Neural cell (in vitro differentiated cells): ENCODE measurements at regions not wholly inside any gene's neighbourhood (a gene's known extent, or its start where the extent isn't known, plus 50 kb on each side); places are given as distances from the start of the nearest gene placed in this dataset.

ENCODE experiments used
- EP300 ChIP-seq: fragments of 450-650 bp; conservative IDR thresholded peaks from 2 replicates; pipeline ENCODE4 v1.6.1; 2014; ENCODE audit warnings: antibody characterized with exemption, mild to moderate bottlenecking, moderate library complexity; ENCODE audit not compliant: poor library complexity, severe bottlenecking
- EZH2 ChIP-seq: fragments of 200-600, 300-800 bp; shearing (Covaris generic), sonication (generic); IDR thresholded peaks from 2 replicates; pipeline ENCODE4 v1.6.1; 2014; ENCODE audit warnings: antibody characterized with exemption, low read length, borderline replicate concordance, mild to moderate bottlenecking; ENCODE audit not compliant: insufficient read depth, poor library complexity, severe bottlenecking
- MXI1 ChIP-seq: fragments of 450-650 bp; conservative IDR thresholded peaks from 2 replicates; pipeline ENCODE4 v1.6.1; 2014; ENCODE audit warnings: antibody characterized with exemption, mild to moderate bottlenecking; ENCODE audit not compliant: poor library complexity, severe bottlenecking
- SMC3 ChIP-seq: fragments of 450-650 bp; conservative IDR thresholded peaks from 2 replicates; pipeline ENCODE4 v1.6.1; 2014; ENCODE audit warnings: antibody characterized with exemption, mild to moderate bottlenecking, moderate library complexity; ENCODE audit not compliant: poor library complexity
- TF ChIP-seq, protein P1 (sequence below): fragments of 450-650 bp; IDR thresholded peaks from 2 replicates; pipeline ENCODE4 v1.5.1; 2014; ENCODE audit warnings: antibody characterized with exemption, mild to moderate bottlenecking, moderate library complexity; ENCODE audit not compliant: poor library complexity, severe bottlenecking

DNA sequence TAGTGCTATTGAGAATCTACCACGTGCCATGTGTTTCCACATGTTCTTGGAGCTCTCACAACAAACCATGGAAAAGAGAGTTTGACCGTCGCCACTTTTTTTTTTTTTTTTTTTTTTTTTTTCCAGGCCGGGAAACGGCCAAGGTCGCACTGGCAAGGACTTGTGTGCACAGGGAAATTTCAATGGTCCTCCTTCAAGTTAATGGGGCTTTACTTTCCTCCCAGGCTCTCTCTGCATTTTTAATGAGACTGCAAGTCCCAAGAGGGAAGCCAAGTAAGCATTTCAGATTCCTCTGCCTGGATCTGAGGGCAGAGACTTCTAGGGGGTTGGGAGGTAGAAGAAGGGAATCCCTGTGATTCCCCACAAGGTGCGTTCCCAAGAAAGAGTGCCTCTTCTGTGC is 94.7 kb upstream of the MPHOSPH6 start:
- TF ChIP-seq, protein P1, sequence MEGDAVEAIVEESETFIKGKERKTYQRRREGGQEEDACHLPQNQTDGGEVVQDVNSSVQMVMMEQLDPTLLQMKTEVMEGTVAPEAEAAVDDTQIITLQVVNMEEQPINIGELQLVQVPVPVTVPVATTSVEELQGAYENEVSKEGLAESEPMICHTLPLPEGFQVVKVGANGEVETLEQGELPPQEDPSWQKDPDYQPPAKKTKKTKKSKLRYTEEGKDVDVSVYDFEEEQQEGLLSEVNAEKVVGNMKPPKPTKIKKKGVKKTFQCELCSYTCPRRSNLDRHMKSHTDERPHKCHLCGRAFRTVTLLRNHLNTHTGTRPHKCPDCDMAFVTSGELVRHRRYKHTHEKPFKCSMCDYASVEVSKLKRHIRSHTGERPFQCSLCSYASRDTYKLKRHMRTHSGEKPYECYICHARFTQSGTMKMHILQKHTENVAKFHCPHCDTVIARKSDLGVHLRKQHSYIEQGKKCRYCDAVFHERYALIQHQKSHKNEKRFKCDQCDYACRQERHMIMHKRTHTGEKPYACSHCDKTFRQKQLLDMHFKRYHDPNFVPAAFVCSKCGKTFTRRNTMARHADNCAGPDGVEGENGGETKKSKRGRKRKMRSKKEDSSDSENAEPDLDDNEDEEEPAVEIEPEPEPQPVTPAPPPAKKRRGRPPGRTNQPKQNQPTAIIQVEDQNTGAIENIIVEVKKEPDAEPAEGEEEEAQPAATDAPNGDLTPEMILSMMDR, result no peak
- TF ChIP-seq EZH2 (no peak), SMC3 (no peak), EP300 (no peak), MXI1 (no peak)
